Testis (tissue), 2 donors: ENCODE measurements at regions not wholly inside any gene's neighbourhood (a gene's known extent, or its start where the extent isn't known, plus 50 kb on each side); places are given as distances from the start of the nearest gene placed in this dataset.
A peak's percentile ranks its signal among the peaks of the same experiment; 100 is the strongest.

Experiments used
- DNase-seq: peaks from one replicate; pipeline ENCODE4 v3.0.0-alpha.2; 2019
- H3K27ac ChIP-seq, 2 donors: fragments of 200-600 bp; sonication (generic); one replicate each; pipeline ENCODE4 v1.5.1; 2019
- H3K27me3 ChIP-seq: fragments of 200-600 bp; sonication (generic); one replicate; pipeline ENCODE4 v1.5.1; 2019
- H3K36me3 ChIP-seq: fragments of 200-600 bp; sonication (generic); one replicate; pipeline ENCODE4 v1.5.1; 2017; ENCODE audit warnings: low read depth; ENCODE audit errors: missing control alignments
- H3K4me1 ChIP-seq: fragments of 200-600 bp; sonication (generic); one replicate; pipeline ENCODE4 v1.5.1; 2019
- H3K4me3 ChIP-seq, 2 donors: fragments of 200-600 bp; sonication (generic); one replicate each; pipeline ENCODE4 v1.5.1; 2017 to 2019
- H3K9me3 ChIP-seq: fragments of 200-600 bp; sonication (generic); one replicate; pipeline ENCODE4 v1.5.1; 2017
- POLR2A ChIP-seq: fragments of 450-650 bp; IDR thresholded peaks from one replicate; pipeline ENCODE4 v1.6.1; 2017; ENCODE audit warnings: antibody characterized with exemption, mild to moderate bottlenecking, moderate library complexity
- WGBS, 2 donors: methylation state at CpG; one replicate each; pipeline ENCODE4 v1.1.5; 2018; 5-methylcytosine and 5-hydroxymethylcytosine counted together
- intact Hi-C: fragments of 100-400 bp; cut with DNase I; formaldehyde crosslinking; loops from one replicate; pipeline ENCODE4 v1.15.1; 2023; ENCODE audit warnings: low total_unique reads
- TF ChIP-seq, protein P1 (sequence below), 3 experiments: fragments of 450-650 bp in 2 of 3; fragments of 200-600 bp in 1 of 3; sonication (generic) in 1 of 3; IDR thresholded peaks; one replicate each; pipeline ENCODE4 v1.5.1; 2016 to 2019; ENCODE audit warnings: antibody characterized with exemption in 3 of 3, mild to moderate bottlenecking in 2 of 3, moderate library complexity in 1 of 3

DNA sequence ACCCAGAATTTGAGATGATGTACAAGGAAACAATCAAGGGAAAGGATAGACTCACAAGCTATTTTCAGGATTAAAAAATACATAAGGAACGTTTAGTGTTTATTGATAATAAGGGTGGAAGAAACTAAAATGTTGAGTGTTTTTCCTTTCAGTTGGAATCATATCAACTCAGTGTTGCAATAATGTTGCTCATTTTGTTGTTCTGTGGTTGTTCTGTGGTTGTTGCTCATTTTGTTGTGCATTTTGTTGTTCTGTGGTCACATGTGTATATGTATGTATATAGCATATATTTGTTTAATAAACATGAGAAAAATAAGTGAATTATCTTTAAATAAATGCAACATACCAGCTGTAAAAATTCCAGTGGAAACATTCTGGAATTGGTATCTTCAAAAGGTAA, 262.4 kb upstream of the SPRY2 start:
- Histone ChIP-seq H3K36me3 (no peaks in the 10 kb centered on the region), H3K9me3 (no peaks in the 10 kb centered on the region), H3K27ac (peak overlapping the region in 1 of 2 donors; percentile 31), H3K4me3 (no peak overlapping the region), H3K4me1 (no peaks in the 10 kb centered on the region), H3K27me3 (no peaks in the 10 kb centered on the region)
- TF ChIP-seq, protein P1, sequence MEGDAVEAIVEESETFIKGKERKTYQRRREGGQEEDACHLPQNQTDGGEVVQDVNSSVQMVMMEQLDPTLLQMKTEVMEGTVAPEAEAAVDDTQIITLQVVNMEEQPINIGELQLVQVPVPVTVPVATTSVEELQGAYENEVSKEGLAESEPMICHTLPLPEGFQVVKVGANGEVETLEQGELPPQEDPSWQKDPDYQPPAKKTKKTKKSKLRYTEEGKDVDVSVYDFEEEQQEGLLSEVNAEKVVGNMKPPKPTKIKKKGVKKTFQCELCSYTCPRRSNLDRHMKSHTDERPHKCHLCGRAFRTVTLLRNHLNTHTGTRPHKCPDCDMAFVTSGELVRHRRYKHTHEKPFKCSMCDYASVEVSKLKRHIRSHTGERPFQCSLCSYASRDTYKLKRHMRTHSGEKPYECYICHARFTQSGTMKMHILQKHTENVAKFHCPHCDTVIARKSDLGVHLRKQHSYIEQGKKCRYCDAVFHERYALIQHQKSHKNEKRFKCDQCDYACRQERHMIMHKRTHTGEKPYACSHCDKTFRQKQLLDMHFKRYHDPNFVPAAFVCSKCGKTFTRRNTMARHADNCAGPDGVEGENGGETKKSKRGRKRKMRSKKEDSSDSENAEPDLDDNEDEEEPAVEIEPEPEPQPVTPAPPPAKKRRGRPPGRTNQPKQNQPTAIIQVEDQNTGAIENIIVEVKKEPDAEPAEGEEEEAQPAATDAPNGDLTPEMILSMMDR (IDR thresholded peaks at IDR 0.05), result no peak
- WGBS, 2 donors, result 43 to 52% methylated on average over 1 of the region's 1 CpG
- intact Hi-C loops, result no loop called here
- DNase-seq, result no peak

DNA sequence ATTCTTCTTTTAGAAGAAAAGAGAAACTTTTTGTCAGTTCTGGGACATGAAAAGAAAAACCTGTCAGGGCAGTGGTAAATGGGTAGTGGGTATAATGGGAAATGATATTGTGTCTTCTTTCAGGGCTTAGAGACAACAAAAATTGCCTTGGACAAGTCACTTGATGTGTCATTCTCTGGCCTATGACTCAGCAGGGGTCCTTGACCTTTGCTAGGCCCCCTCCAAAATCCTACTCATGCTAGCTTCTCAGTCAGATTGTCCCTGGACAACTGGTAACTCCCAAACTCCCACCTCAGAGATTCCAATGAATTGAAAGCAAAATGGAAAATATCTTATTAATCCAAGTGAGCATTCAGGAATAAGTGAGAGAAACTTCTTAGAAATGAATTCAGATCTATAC, 258.8 kb upstream of the SPRY2 start:
- Histone ChIP-seq H3K36me3 (no peaks in the 10 kb centered on the region), H3K27me3 (no peaks in the 10 kb centered on the region), H3K27ac (no peak overlapping the region), H3K9me3 (no peaks in the 10 kb centered on the region), H3K4me3 (no peak overlapping the region), H3K4me1 (no peaks in the 10 kb centered on the region)
- no peak for TF ChIP-seq POLR2A
- TF ChIP-seq, protein P1 (IDR thresholded peaks at IDR 0.05), result no peak
- intact Hi-C loops, result no loop called here
- no peak for DNase-seq

DNA sequence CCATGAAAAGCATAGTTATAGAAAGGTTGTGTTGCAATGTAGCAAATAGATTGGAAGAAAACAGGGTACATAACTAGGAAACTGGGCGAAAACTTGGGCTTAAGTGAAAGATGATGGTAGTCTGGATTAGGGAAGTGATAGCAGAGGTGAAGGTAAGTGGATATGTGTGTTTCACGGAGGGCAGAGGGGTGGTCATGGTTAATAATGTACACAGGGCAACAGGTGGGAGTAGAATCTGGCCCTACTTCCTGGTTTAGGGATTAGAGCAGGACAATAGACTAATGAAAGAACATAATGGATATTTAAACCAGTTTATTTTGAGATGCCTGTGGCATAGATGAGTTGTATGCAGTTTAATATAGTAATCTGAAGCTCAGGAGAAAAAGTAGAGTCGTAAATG, 257.3 kb upstream of the SPRY2 start:
- Histone ChIP-seq H3K36me3 (no peaks in the 10 kb centered on the region), H3K4me1 (no peaks in the 10 kb centered on the region), H3K27me3 (no peaks in the 10 kb centered on the region), H3K4me3 (no peak overlapping the region), H3K27ac (no peak overlapping the region), H3K9me3 (no peaks in the 10 kb centered on the region)
- intact Hi-C loops, result no loop called here
- TF ChIP-seq, protein P1 (IDR thresholded peaks at IDR 0.05), result no peak
- no peak for TF ChIP-seq POLR2A
- 96 to 97% methylated on average over 3 of the region's 3 CpGs for WGBS, 2 donors
- no peak for DNase-seq

DNA sequence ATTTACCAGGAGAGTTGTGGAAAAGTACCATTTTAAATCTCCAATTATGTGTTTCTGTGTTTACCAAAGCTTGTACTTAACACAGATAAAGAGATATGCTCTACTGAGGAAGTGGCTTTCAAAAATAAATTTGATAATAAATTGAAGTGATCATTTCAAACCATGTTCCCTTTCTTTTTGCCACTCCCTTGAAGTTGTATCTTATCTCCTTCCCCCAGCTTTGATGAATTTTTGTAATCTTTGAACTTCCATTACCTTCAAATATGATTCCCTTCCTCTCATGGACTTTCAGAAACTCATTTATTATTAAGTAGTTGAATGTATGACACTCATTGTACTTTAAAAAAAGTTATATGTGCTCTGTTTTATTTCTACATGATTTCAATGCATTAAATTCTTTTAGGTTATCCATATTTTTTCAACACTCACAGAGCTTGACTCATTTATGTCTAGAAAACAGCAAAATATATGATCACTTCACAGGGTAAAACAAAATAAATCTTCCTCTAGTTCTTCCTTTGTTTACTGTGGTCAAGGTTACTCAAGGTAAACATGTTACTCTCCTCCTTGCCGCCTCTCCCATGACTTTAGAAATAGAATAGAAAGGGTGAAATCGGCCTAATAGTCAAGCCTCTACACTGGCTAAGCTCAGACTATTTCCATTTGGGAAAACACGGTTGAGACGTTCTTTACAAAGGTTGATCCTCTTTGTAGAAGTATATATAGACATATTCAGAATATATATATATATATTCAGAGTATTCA, 251.2 kb upstream of the SPRY2 start:
- 87 to 89% methylated on average over 4 of the region's 4 CpGs for WGBS, 2 donors
- no peak for TF ChIP-seq POLR2A
- TF ChIP-seq, protein P1 (IDR thresholded peaks at IDR 0.05), result no peak
- Histone ChIP-seq H3K4me3 (no peak overlapping the region), H3K27ac (no peak overlapping the region), H3K4me1 (no peaks in the 10 kb centered on the region), H3K27me3 (no peaks in the 10 kb centered on the region), H3K36me3 (no peaks in the 10 kb centered on the region), H3K9me3 (no peaks in the 10 kb centered on the region)
- DNase-seq, result no peak
- intact Hi-C loops, result no loop called here

DNA sequence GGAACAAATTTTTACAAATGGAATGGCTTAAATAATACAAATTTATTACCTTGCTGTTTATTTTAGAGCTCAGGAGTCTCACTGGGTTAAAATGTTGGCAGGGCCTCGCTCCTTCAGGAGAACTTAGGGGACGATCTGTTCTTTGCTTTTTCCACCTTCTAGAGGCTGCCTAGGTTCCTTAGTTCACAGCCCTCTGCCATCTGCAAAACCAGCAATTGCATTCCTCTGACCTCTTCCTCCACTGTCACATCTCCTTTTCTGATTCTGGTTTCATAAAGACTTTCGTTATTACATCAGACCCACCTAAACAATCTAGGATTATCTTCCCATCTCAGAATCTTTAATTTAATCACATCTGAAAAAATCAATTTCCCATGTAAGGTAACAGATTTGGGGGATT, 249.6 kb upstream of the SPRY2 start:
- H3K4me1 ChIP-seq, result no peaks in the 10 kb centered on the region
- WGBS, 2 donors, result 70 to 80% methylated on average over 3 of the region's 3 CpGs

More for the DNA sequence above, 249.6 kb upstream of the SPRY2 start:
- Histone ChIP-seq H3K36me3 (no peaks in the 10 kb centered on the region), H3K4me3 (no peak overlapping the region), H3K27ac (no peak overlapping the region), H3K9me3 (no peaks in the 10 kb centered on the region), H3K27me3 (no peaks in the 10 kb centered on the region)
- no peak for TF ChIP-seq POLR2A
- TF ChIP-seq, protein P1 (IDR thresholded peaks at IDR 0.05), result no peak
- intact Hi-C loops, result no loop called here
- DNase-seq, result no peak
